ENCODE measurements at regions not wholly inside any gene's neighbourhood (a gene's known extent, or its start where the extent isn't known, plus 50 kb on each side); places are given as distances from the start of the nearest gene placed in this dataset.

DNA sequence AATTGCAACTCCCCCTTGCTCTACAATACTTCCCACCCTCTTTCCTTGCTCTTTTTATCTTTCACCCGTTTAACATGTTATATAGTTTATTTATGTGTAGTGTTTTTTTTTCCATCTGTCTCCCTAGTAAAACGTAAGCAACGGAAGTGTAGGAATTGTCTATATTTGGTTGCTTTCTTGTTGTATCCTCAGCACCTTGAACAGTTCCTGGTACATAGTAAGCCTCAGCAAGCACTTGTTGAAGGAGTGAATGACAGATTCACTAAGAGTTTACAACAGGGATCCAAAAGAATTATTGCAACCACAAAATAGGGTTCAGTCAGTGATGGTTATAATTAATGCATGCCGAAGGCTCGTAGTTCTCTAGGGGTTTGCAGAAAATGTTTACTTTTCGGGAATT lies 242.7 kb downstream of the SAMD5 start:
- TF ChIP-seq POLR2A (IDR thresholded peaks at IDR 0.05), result no peak
- TF ChIP-seq, protein P1, sequence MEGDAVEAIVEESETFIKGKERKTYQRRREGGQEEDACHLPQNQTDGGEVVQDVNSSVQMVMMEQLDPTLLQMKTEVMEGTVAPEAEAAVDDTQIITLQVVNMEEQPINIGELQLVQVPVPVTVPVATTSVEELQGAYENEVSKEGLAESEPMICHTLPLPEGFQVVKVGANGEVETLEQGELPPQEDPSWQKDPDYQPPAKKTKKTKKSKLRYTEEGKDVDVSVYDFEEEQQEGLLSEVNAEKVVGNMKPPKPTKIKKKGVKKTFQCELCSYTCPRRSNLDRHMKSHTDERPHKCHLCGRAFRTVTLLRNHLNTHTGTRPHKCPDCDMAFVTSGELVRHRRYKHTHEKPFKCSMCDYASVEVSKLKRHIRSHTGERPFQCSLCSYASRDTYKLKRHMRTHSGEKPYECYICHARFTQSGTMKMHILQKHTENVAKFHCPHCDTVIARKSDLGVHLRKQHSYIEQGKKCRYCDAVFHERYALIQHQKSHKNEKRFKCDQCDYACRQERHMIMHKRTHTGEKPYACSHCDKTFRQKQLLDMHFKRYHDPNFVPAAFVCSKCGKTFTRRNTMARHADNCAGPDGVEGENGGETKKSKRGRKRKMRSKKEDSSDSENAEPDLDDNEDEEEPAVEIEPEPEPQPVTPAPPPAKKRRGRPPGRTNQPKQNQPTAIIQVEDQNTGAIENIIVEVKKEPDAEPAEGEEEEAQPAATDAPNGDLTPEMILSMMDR (IDR thresholded peaks at IDR 0.05), result no peak

DNA sequence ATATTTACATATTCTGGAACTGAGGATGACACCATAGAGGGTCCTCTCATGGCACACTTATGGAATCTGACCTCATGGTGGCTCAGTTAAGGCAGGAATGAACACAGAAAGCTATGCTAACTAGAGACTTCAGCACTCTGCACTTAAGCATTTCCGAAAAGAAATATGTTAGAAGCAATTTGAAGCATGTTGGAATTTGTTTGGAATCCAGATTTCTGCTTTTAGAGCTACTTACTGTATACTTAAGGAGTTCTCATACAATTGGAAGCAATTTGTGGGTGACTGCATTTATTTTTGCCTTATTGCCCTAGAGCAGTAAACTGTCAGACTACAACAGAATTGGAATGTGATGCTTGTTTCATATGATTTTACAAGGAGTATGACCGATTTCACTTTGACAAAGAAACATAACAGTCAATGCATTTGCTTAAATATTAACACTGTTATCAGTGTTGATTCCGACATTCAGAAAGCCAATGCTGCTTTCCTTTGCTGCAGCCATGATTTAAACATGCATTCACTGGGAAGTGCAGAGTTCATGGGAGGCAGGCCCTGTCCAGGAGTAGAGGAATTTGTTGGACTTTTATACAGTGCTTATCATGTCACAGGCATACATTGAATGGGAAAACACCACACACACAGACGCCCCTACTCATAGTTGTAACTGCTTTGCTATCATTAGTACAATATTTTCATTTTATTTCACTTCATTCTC lies 244.4 kb downstream of the SAMD5 start:
- DNase-seq (no peak), ATAC-seq (no peak)
- WGBS, 2 donors, result 23 to 31% methylated on average over 4 of the region's 4 CpGs
- H3K27ac ChIP-seq, result no peak overlapping the region
- no peak for TF ChIP-seq POLR2A (IDR thresholded peaks at IDR 0.05)
- TF ChIP-seq, protein P1 (IDR thresholded peaks at IDR 0.05), result no peak
- H3K4me1 ChIP-seq, result peaks cover 9% of the 10 kb centered on the region
- no peaks in the 10 kb centered on the region for H3K36me3 ChIP-seq (replicated peaks in 1 of 2; ENCODE audit: insufficient read depth in 1 of 2, low read depth in 2 of 2)
- H3K4me3 ChIP-seq, result no peak overlapping the region
- no peaks in the 10 kb centered on the region for H3K27me3 ChIP-seq
- H3K9me3 ChIP-seq, result peaks cover 0 to 5% (median 0%) of the 10 kb centered on the region in 3 donors
- intact Hi-C loops (cut with DNase I), result no loop called here

More for the DNA sequence above, 242.7 kb downstream of the SAMD5 start:
- Histone ChIP-seq H3K36me3 (replicated peaks in 1 of 2; ENCODE audit: insufficient read depth in 1 of 2, low read depth in 2 of 2) (no peaks in the 10 kb centered on the region), H3K9me3 (peaks cover 0 to 5% (median 0%) of the 10 kb centered on the region in 3 donors), H3K27ac (no peak overlapping the region), H3K4me1 (peaks cover 9% of the 10 kb centered on the region), H3K4me3 (no peak overlapping the region), H3K27me3 (no peaks in the 10 kb centered on the region)
- WGBS, 2 donors, result 69 to 78% methylated on average over 6 of the region's 6 CpGs
- DNase-seq, result no peak
- intact Hi-C loops (cut with DNase I), result no loop called here
- no peak for ATAC-seq

DNA sequence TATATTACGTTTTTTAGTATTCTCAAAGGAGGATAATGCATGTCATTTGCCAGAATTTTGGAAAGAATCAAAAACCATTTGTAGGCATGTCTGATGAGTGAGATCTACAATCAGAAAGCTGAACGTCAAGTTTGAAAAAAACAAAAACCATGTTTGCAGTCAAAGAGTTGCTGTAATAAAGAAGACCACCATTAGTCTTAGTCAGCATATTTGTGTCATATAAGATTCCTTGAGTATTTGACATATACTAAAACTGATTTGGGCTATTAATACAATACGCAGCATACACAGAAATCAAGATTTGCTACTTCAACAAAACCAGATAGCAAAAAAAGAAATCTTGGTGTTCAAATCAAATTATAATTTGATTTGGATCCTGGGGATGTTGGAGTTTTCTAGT lies 247.5 kb downstream of the SAMD5 start:
- intact Hi-C loops (cut with DNase I), result no loop called here
- H3K27me3 ChIP-seq, result no peaks in the 10 kb centered on the region
- 72 to 75% methylated on average over 3 of the region's 3 CpGs for WGBS, 2 donors
- no peak for TF ChIP-seq POLR2A (IDR thresholded peaks at IDR 0.05)
- TF ChIP-seq, protein P1 (IDR thresholded peaks at IDR 0.05), result no peak
- ATAC-seq (no peak), DNase-seq (no peak)
- H3K4me3 ChIP-seq, result no peak overlapping the region
- H3K27ac ChIP-seq, result no peak overlapping the region
- no peaks in the 10 kb centered on the region for H3K36me3 ChIP-seq (replicated peaks in 1 of 2; ENCODE audit: insufficient read depth in 1 of 2, low read depth in 2 of 2)
- peaks cover 0 to 5% (median 0%) of the 10 kb centered on the region in 3 donors for H3K9me3 ChIP-seq
- H3K4me1 ChIP-seq, result peaks cover 9% of the 10 kb centered on the region

DNA sequence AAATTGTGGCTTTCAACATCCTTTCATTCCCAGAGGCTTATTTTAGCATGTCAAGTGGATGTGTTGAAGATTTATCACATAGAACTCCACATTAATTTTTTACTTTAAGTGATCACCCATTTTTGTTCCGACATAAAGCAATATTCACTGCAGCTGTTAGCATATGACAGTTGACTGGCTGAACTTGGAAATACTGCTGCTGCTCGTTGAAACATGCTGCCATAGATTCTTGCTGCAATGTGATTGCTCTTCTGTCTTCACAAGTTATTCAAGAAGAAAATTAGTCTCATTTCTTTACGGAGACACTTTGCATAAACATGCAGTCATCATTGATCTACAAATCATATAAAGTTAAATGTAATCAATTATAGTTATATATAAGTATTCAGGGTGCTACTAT lies 248.4 kb downstream of the SAMD5 start:
- intact Hi-C loops (cut with DNase I), result no loop called here
- TF ChIP-seq, protein P1 (IDR thresholded peaks at IDR 0.05), result no peak
- TF ChIP-seq POLR2A (IDR thresholded peaks at IDR 0.05), result no peak
- no peaks in the 10 kb centered on the region for H3K27me3 ChIP-seq
- peaks cover 0 to 5% (median 0%) of the 10 kb centered on the region in 3 donors for H3K9me3 ChIP-seq
- peaks cover 9% of the 10 kb centered on the region for H3K4me1 ChIP-seq
- DNase-seq (no peak), ATAC-seq (no peak)
- WGBS, 2 donors, result 70 to 75% methylated on average over 3 of the region's 3 CpGs
- no peaks in the 10 kb centered on the region for H3K36me3 ChIP-seq (replicated peaks in 1 of 2; ENCODE audit: insufficient read depth in 1 of 2, low read depth in 2 of 2)
- H3K27ac ChIP-seq, result no peak overlapping the region
- H3K4me3 ChIP-seq, result no peak overlapping the region

DNA sequence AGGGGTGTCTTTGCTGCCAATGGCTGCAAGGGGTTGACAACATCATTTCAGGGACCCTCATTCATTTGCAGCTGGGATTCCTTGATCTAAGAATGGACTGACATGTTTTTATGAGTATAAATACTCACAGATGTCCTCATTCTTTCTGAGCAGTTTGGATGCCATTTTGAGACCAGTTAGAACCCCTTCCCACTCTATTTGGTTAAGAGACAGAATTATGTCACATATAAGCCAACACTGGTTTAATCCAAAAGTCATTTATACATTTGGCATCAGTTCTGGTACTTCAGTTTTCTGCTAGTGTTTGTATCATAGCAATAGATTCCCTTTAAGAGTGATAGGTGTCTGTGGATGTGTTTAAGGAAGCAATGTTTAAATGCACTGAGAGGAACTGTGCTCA lies 248.8 kb downstream of the SAMD5 start:
- Histone ChIP-seq H3K27me3 (no peaks in the 10 kb centered on the region), H3K4me1 (peaks cover 9% of the 10 kb centered on the region)
- no peak for TF ChIP-seq POLR2A (IDR thresholded peaks at IDR 0.05)
- TF ChIP-seq, protein P1 (IDR thresholded peaks at IDR 0.05), result no peak

More for the DNA sequence above, 248.8 kb downstream of the SAMD5 start:
- DNase-seq (no peak), ATAC-seq (no peak)
- intact Hi-C loops (cut with DNase I), result no loop called here
- H3K27ac ChIP-seq, result no peak overlapping the region
- H3K4me3 ChIP-seq, result no peak overlapping the region
- peaks cover 0 to 5% (median 0%) of the 10 kb centered on the region in 3 donors for H3K9me3 ChIP-seq
- H3K36me3 ChIP-seq (replicated peaks in 1 of 2; ENCODE audit: insufficient read depth in 1 of 2, low read depth in 2 of 2), result no peaks in the 10 kb centered on the region

All from body of pancreas (tissue), 4 donors.